Fibroblast of villous mesenchyme (primary cell): ENCODE measurements at regions not wholly inside any gene's neighbourhood (a gene's known extent, or its start where the extent isn't known, plus 50 kb on each side); places are given as distances from the start of the nearest gene placed in this dataset.

ENCODE experiments used
- DNase-seq: peaks from one replicate; pipeline ENCODE4 v3.0.0-alpha.2; 2010; ENCODE audit warnings: low read depth
- H3K4me3 ChIP-seq: 2 replicates; pipeline ENCODE4 v1.5.1; 2011; ENCODE audit warnings: low read depth, mild to moderate bottlenecking, low read length
- CTCF ChIP-seq: IDR thresholded peaks from 2 replicates; pipeline ENCODE4 v1.5.1; 2012; ENCODE audit warnings: low read depth, mild to moderate bottlenecking, low read length; ENCODE audit not compliant: insufficient read depth

- H3K4me3 ChIP-seq: no peak overlapping the region
- TF ChIP-seq CTCF: no peak
- peak; percentile 1 for DNase-seq
Observed at GRCh38 chr6:8831366-8832152, 396.2 kb upstream of the SLC35B3 start.

GRCh38 chr6:8830794-8831193 is 395.4 kb upstream of the SLC35B3 start:
- no peak for TF ChIP-seq CTCF
- DNase-seq: no peak
- H3K4me3 ChIP-seq: no peak overlapping the region

- no peak overlapping the region for H3K4me3 ChIP-seq
- no peak for DNase-seq
- no peak for TF ChIP-seq CTCF
Observed at GRCh38 chr6:8829796-8830195, 394.5 kb upstream of the SLC35B3 start.

- DNase-seq: no peak
- no peak overlapping the region for H3K4me3 ChIP-seq
- TF ChIP-seq CTCF: no peak
Observed at GRCh38 chr6:8829296-8829695, 394.0 kb upstream of the SLC35B3 start.

- TF ChIP-seq CTCF: no peak
- DNase-seq: no peak
- H3K4me3 ChIP-seq: no peak overlapping the region
Observed at GRCh38 chr6:8828376-8828775, 393.0 kb upstream of the SLC35B3 start.

GRCh38 chr6:8825726-8826125 is 390.4 kb upstream of the SLC35B3 start:
- DNase-seq: no peak
- TF ChIP-seq CTCF: no peak
- no peak overlapping the region for H3K4me3 ChIP-seq

GRCh38 chr6:8821981-8822381 is 386.6 kb upstream of the SLC35B3 start:
- no peak for DNase-seq
- no peak overlapping the region for H3K4me3 ChIP-seq
- no peak for TF ChIP-seq CTCF
